CD14-positive monocyte (primary cell): ENCODE measurements at regions not wholly inside any gene's neighbourhood (a gene's known extent, or its start where the extent isn't known, plus 50 kb on each side); places are given as distances from the start of the nearest gene placed in this dataset.

Source experiments
- DNase-seq, 3 donors: peaks; one replicate each; pipeline ENCODE4 v3.0.0-alpha.2; 2011 to 2022
- H2AFZ ChIP-seq: 2 replicates; pipeline ENCODE4 v1.6.0; 2012; ENCODE audit warnings: mild to moderate bottlenecking, low read depth, low read length, inconsistent platforms; ENCODE audit not compliant: insufficient read depth, poor library complexity, severe bottlenecking
- H3K27ac ChIP-seq, 2 donors: 1 replicate in 1 of 2; 2 replicates in 1 of 2; pipeline ENCODE4 v1.5.1; 2012 to 2013; ENCODE audit warnings: low read length in 2 of 2, control low read depth in 1 of 2, inconsistent platforms in 1 of 2, low read depth in 1 of 2, mild to moderate bottlenecking in 1 of 2
- H3K27me3 ChIP-seq, 2 donors: one replicate each; pipeline versions ENCODE4 v1.6.0 to v1.6.1; 2011 to 2013; ENCODE audit warnings: low read length in 2 of 2; ENCODE audit not compliant: control insufficient read depth in 2 of 2, insufficient read depth in 2 of 2
- H3K36me3 ChIP-seq, 2 donors: replicated peaks in 1 of 2; 1 replicate in 1 of 2; 2 replicates in 1 of 2; pipeline versions ENCODE4 v1.5.1 to v1.6.1; 2012 to 2013; ENCODE audit warnings: low read length in 2 of 2, control low read depth in 1 of 2, inconsistent platforms in 1 of 2, mild to moderate bottlenecking in 1 of 2; ENCODE audit not compliant: insufficient read depth in 2 of 2, control insufficient read depth in 1 of 2
- H3K4me1 ChIP-seq, 2 donors: 1 replicate in 1 of 2; 2 replicates in 1 of 2; pipeline versions ENCODE4 v1.5.1 to v1.6.1; 2012 to 2013; ENCODE audit warnings: low read length in 2 of 2, control low read depth in 1 of 2, inconsistent platforms in 1 of 2, mild to moderate bottlenecking in 1 of 2, moderate library complexity in 1 of 2; ENCODE audit not compliant: insufficient read depth in 2 of 2, control insufficient read depth in 1 of 2
- H3K4me2 ChIP-seq: replicated peaks from 2 replicates; pipeline ENCODE3; 2012; ENCODE audit warnings: low read length, moderate library complexity, mild to moderate bottlenecking; ENCODE audit not compliant: poor library complexity, severe bottlenecking; ENCODE audit errors: extremely low read depth
- H3K4me3 ChIP-seq, 3 experiments: fragments of 200-600 bp in 1 of 3; sonication (generic) in 1 of 3; replicated peaks in 1 of 3; 1 replicate in 2 of 3; 2 replicates in 1 of 3; pipeline ENCODE4 v1.5.1; 2011 to 2013; ENCODE audit warnings: low read length in 3 of 3, mild to moderate bottlenecking in 3 of 3, control low read depth in 2 of 3, low read depth in 2 of 3, inconsistent platforms in 1 of 3, moderate library complexity in 1 of 3
- H3K79me2 ChIP-seq: 2 replicates; pipeline ENCODE4 v1.6.0; 2012; ENCODE audit warnings: mild to moderate bottlenecking, control low read depth, inconsistent platforms, low read length, moderate library complexity; ENCODE audit not compliant: insufficient read depth
- H3K9ac ChIP-seq: 2 replicates; pipeline ENCODE4 v1.6.0; 2017; ENCODE audit warnings: low read length, mild to moderate bottlenecking; ENCODE audit not compliant: insufficient read depth, poor library complexity, severe bottlenecking
- H3K9me3 ChIP-seq, 2 donors: replicated peaks in 1 of 2; 1 replicate in 1 of 2; 2 replicates in 1 of 2; pipeline versions ENCODE4 v1.5.1 to v1.6.1; 2012 to 2013; ENCODE audit warnings: low read length in 2 of 2, control low read depth in 1 of 2; ENCODE audit not compliant: control insufficient read depth in 1 of 2, insufficient read depth in 1 of 2
- H4K20me1 ChIP-seq: 2 replicates; pipeline ENCODE4 v1.6.0; 2012; ENCODE audit warnings: mild to moderate bottlenecking, low read length, control low read depth, moderate library complexity; ENCODE audit not compliant: insufficient read depth
- H3K27ac Mint-ChIP-seq, 7 donors: one replicate each; pipeline ENCODE4 v1.8.0; 2020; ENCODE audit warnings: mild to moderate bottlenecking in 7 of 7, mixed read lengths in 7 of 7, moderate library complexity in 6 of 7, inconsistent platforms in 2 of 7
- H3K27me3 Mint-ChIP-seq, 3 donors: one replicate each; pipeline ENCODE4 v1.8.0; 2021 to 2022; ENCODE audit warnings: low read depth in 3 of 3, mild to moderate bottlenecking in 3 of 3, mixed read lengths in 3 of 3, moderate library complexity in 3 of 3, inconsistent platforms in 1 of 3
- H3K36me3 Mint-ChIP-seq, 2 donors: one replicate each; pipeline ENCODE4 v1.8.0; 2020; ENCODE audit warnings: mixed read lengths in 2 of 2, inconsistent platforms in 1 of 2, mild to moderate bottlenecking in 1 of 2
- H3K4me1 Mint-ChIP-seq: one replicate; pipeline ENCODE4 v1.8.0; 2020; ENCODE audit warnings: mild to moderate bottlenecking, mixed read lengths
- H3K4me3 Mint-ChIP-seq, 2 donors: one replicate each; pipeline ENCODE4 v1.8.0; 2020; ENCODE audit warnings: mild to moderate bottlenecking in 2 of 2, mixed read lengths in 2 of 2, moderate library complexity in 1 of 2
- H3K9me3 Mint-ChIP-seq, 7 donors: one replicate each; pipeline ENCODE4 v1.8.0; 2020 to 2022; ENCODE audit warnings: mixed read lengths in 7 of 7, mild to moderate bottlenecking in 6 of 7, moderate library complexity in 6 of 7, inconsistent platforms in 2 of 7
- WGBS: methylation state at CpG from one replicate; pipeline ENCODE4 v1.1.5; 2013; ENCODE audit warnings: missing lambda C conversion rate; ENCODE audit not compliant: insufficient coverage; 5-methylcytosine and 5-hydroxymethylcytosine counted together
- intact Hi-C, 2 donors: fragments of 100-400 bp; cut with micrococcal nuclease; formaldehyde crosslinking; loops; one replicate each; pipeline versions ENCODE4 v1.15.0 to v1.15.1; 2023
- TF ChIP-seq, protein P1 (sequence below): fragments of 200-600 bp; IDR thresholded peaks from one replicate; pipeline ENCODE4 v1.8.0; 2022; ENCODE audit warnings: antibody characterized with exemption, mild to moderate bottlenecking

DNA sequence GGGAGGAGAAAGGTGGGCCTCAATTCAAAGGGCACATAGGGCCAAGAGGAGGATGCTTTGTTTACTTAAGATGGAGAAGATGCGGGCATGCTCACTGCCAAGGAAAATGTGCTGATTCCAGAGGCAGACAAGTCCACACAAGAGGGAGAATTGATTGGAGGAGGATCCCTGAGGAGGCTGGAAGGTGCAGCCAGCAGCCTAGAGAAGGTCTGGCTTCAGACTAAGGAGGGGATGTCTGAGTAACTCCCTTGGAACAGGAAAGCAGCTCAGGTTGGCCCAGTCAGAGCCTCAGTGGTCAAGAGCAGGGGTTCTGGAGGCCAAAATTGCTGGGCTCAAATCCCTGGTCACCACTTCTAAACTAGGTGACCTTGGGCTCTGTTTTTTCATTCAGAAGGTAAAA lies 265.5 kb upstream of the NCKAP5 start:
- WGBS: 92% methylated on average over 1 of the region's 1 CpG

DNA sequence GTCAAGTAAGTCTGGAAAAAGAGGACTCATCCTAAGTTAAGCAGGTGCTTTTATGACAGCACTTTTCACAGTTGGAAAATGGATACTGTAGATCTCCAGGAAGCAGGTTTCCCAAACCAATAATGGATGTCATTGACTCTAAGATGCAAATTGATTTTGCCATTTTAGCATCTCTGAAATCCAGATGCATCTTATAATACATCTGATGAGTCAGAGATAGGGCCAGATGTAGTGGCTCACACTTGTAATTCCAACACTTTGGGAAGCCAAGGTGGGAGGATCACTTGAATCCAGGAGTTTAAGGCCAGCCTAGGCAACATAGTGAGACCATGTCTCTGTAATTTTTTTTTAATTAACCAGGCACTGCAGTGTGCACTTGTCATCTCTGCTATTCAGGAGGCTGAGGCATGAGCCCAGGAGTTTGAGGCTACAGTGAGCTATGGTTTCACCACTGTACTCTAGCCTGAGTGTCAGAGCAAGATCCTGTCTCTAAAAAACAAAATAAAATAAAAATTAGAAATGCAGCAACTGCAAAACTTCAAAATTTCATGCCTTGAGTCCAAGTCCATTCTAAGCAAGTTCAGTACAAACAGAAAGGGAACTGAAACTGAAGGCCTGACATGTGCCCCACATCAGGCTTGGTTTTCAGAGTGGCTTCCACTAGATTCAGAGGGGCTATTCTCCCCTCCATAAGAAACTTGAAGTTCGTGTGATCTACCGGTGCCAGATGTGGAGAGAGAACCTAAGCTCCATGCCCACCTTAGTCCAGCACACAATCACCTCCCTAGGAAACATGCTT lies 267.8 kb upstream of the NCKAP5 start:
- Histone ChIP-seq H3K36me3 (no peaks in the 10 kb centered on the region), H2AFZ (no peak overlapping the region), H3K4me3 (no peak overlapping the region), H4K20me1 (no peaks in the 10 kb centered on the region), H3K9ac (no peak overlapping the region), H3K4me1 (no peaks in the 10 kb centered on the region), H3K9me3 (no peaks in the 10 kb centered on the region), H3K27me3 (no peaks in the 10 kb centered on the region), H3K79me2 (no peaks in the 10 kb centered on the region), H3K4me2 (no peak overlapping the region), H3K27ac (no peak overlapping the region)
- peaks cover 0 to 2% (median 0%) of the 10 kb centered on the region in 7 donors for H3K9me3 Mint-ChIP-seq
- intact Hi-C loops: loop anchor here in 1 of 2 donors (5.0 kb wide), 1 partner anchor 1304 kb away; no protein-coding TSS in a partner anchor
- TF ChIP-seq, protein P1, sequence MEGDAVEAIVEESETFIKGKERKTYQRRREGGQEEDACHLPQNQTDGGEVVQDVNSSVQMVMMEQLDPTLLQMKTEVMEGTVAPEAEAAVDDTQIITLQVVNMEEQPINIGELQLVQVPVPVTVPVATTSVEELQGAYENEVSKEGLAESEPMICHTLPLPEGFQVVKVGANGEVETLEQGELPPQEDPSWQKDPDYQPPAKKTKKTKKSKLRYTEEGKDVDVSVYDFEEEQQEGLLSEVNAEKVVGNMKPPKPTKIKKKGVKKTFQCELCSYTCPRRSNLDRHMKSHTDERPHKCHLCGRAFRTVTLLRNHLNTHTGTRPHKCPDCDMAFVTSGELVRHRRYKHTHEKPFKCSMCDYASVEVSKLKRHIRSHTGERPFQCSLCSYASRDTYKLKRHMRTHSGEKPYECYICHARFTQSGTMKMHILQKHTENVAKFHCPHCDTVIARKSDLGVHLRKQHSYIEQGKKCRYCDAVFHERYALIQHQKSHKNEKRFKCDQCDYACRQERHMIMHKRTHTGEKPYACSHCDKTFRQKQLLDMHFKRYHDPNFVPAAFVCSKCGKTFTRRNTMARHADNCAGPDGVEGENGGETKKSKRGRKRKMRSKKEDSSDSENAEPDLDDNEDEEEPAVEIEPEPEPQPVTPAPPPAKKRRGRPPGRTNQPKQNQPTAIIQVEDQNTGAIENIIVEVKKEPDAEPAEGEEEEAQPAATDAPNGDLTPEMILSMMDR: no peak
- H3K27me3 Mint-ChIP-seq: peaks cover 0 to 8% (median 1%) of the 10 kb centered on the region in 3 donors
- H3K4me3 Mint-ChIP-seq: no peak overlapping the region
- no peak overlapping the region for H3K27ac Mint-ChIP-seq
- no CpG with 5 or more reads among the region's 2 CpGs for WGBS
- no peak for DNase-seq
- H3K36me3 Mint-ChIP-seq: no peaks in the 10 kb centered on the region
- no peaks in the 10 kb centered on the region for H3K4me1 Mint-ChIP-seq

More for the DNA sequence above, 265.5 kb upstream of the NCKAP5 start:
- Mint-ChIP-seq H3K36me3 (no peaks in the 10 kb centered on the region), H3K27me3 (peaks cover 0 to 2% (median 1%) of the 10 kb centered on the region in 3 donors), H3K4me3 (no peak overlapping the region), H3K27ac (no peak overlapping the region), H3K4me1 (no peaks in the 10 kb centered on the region), H3K9me3 (peaks cover 0 to 2% (median 0%) of the 10 kb centered on the region in 7 donors)
- Histone ChIP-seq H3K4me2 (no peak overlapping the region), H3K4me3 (no peak overlapping the region), H3K4me1 (no peaks in the 10 kb centered on the region), H3K27ac (no peak overlapping the region), H3K36me3 (no peaks in the 10 kb centered on the region), H3K9ac (no peak overlapping the region), H3K27me3 (no peaks in the 10 kb centered on the region), H4K20me1 (no peaks in the 10 kb centered on the region), H3K79me2 (no peaks in the 10 kb centered on the region), H2AFZ (no peak overlapping the region), H3K9me3 (no peaks in the 10 kb centered on the region)
- intact Hi-C loops: no loop called here
- TF ChIP-seq, protein P1: no peak
- no peak for DNase-seq
